Fibroblast of skin of left biceps (primary cell): ENCODE measurements at regions not wholly inside any gene's neighbourhood (a gene's known extent, or its start where the extent isn't known, plus 50 kb on each side); places are given as distances from the start of the nearest gene placed in this dataset.
"Not testable (repeated sequence)": the region's sequence is repeated elsewhere in the genome, so short reads cannot be mapped to it uniquely, and the experiment has no call there.

Experiments used
- DNase-seq, 2 experiments: peaks; one replicate each; pipeline ENCODE4 v3.0.0-alpha.2; 2013; ENCODE audit warnings: low read depth in 2 of 2

GRCh38 chr13:37510441-37510840, 88.1 kb downstream of the POSTN start:
- DNase-seq, result no peak

- DNase-seq, result no peak
Measured at GRCh38 chr13:37505531-37505930, 93.0 kb downstream of the POSTN start.

GRCh38 chr13:37504251-37504650, 94.3 kb downstream of the POSTN start:
- no peak for DNase-seq

- no peak for DNase-seq
Measured at GRCh38 chr13:37503287-37503686, 95.3 kb downstream of the POSTN start.

- not testable (repeated sequence) for DNase-seq
Measured at GRCh38 chr13:37502303-37502993, 96.1 kb downstream of the POSTN start.

- no peak for DNase-seq
Measured at GRCh38 chr13:37501187-37501586, 97.4 kb downstream of the POSTN start.

- DNase-seq, result no peak
Measured at GRCh38 chr13:37495046-37495445, 103.5 kb downstream of the POSTN start.

- DNase-seq, result no peak
Measured at GRCh38 chr13:37493775-37494174, 104.8 kb downstream of the POSTN start.

- DNase-seq, result peak; percentile 79 to 85
Measured at GRCh38 chr13:37492741-37493514, 105.6 kb downstream of the POSTN start.

GRCh38 chr13:37492075-37492474, 106.5 kb downstream of the POSTN start:
- DNase-seq, result no peak

- no peak for DNase-seq
Measured at GRCh38 chr13:37491661-37492060, 106.9 kb downstream of the POSTN start.

- no peak for DNase-seq
Measured at GRCh38 chr13:37490176-37490779, 108.3 kb downstream of the POSTN start.

- DNase-seq, result no peak
Measured at GRCh38 chr13:37488726-37489125, 109.8 kb downstream of the POSTN start.

GRCh38 chr13:37486171-37486681, 112.3 kb downstream of the POSTN start:
- DNase-seq, result no peak

GRCh38 chr13:37485756-37486155, 112.8 kb downstream of the POSTN start:
- DNase-seq, result no peak

GRCh38 chr13:37484056-37484455, 114.5 kb downstream of the POSTN start:
- DNase-seq, result no peak

GRCh38 chr13:37482331-37482730, 116.2 kb downstream of the POSTN start:
- DNase-seq, result no peak

GRCh38 chr13:37481885-37482227, 116.7 kb downstream of the POSTN start:
- DNase-seq, result no peak

- peak; percentile 80 to 88 for DNase-seq
Measured at GRCh38 chr13:37481011-37481884, 117.3 kb downstream of the POSTN start.

GRCh38 chr13:37479916-37480315, 118.7 kb downstream of the POSTN start:
- DNase-seq, result no peak

GRCh38 chr13:37476874-37477273, 121.7 kb downstream of the POSTN start:
- no peak for DNase-seq

- no peak for DNase-seq
Measured at GRCh38 chr13:37475966-37476365, 122.6 kb downstream of the POSTN start.
